NB4 (cell line): ENCODE measurements at regions not wholly inside any gene's neighbourhood (a gene's known extent, or its start where the extent isn't known, plus 50 kb on each side); places are given as distances from the start of the nearest gene placed in this dataset.

Experiments
- DNase-seq: peaks from one replicate; pipeline ENCODE4 v3.0.0; 2010; ENCODE audit warnings: low read depth
- H3K4me3 ChIP-seq: one replicate; pipeline ENCODE4 v1.5.1; 2011; ENCODE audit warnings: mild to moderate bottlenecking, low read depth, low read length, moderate library complexity
- MAX ChIP-seq: IDR thresholded peaks from 2 replicates; pipeline ENCODE4 v1.6.1; 2011; ENCODE audit warnings: low read depth, low read length
- MYC ChIP-seq: IDR thresholded peaks from 2 replicates; pipeline ENCODE4 v1.6.1; 2011; ENCODE audit warnings: low read depth, low read length
- POLR2A ChIP-seq: IDR thresholded peaks from 2 replicates; pipeline ENCODE4 v1.6.1; 2011; ENCODE audit warnings: mild to moderate bottlenecking; ENCODE audit not compliant: insufficient read length; ENCODE audit errors: extremely low read depth
- TF ChIP-seq, protein P1 (sequence below): IDR thresholded peaks from one replicate; pipeline ENCODE4 v1.5.1; 2012; ENCODE audit warnings: low read depth, low read length

DNA sequence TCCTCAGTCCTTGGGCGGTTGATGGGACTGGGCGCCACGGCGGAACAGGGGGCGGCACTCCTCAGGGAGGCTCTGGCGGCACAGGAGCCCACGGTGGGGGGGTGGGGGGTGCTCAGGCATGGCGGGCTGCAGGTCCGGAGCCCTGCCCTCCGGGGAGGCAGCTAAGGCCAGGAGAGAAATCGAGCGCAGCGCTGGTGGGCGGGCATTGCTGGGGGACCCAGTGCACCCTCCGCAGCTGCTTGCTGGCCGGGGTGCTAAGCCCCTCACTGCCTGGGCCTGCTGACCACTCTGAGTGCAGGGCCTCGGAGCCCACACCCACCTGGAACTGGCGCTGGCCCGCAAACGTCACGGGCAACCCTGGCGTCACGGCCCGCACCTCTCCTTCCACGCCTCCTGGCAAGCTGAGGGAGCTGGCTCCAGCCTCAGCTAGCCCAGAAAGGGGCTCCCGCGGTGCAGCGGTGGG, 164.9 kb upstream of the AGA start:
- TF ChIP-seq POLR2A (no peak), MYC (no peak), MAX (no peak)
- TF ChIP-seq, protein P1, sequence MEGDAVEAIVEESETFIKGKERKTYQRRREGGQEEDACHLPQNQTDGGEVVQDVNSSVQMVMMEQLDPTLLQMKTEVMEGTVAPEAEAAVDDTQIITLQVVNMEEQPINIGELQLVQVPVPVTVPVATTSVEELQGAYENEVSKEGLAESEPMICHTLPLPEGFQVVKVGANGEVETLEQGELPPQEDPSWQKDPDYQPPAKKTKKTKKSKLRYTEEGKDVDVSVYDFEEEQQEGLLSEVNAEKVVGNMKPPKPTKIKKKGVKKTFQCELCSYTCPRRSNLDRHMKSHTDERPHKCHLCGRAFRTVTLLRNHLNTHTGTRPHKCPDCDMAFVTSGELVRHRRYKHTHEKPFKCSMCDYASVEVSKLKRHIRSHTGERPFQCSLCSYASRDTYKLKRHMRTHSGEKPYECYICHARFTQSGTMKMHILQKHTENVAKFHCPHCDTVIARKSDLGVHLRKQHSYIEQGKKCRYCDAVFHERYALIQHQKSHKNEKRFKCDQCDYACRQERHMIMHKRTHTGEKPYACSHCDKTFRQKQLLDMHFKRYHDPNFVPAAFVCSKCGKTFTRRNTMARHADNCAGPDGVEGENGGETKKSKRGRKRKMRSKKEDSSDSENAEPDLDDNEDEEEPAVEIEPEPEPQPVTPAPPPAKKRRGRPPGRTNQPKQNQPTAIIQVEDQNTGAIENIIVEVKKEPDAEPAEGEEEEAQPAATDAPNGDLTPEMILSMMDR: no peak
- no peak overlapping the region for H3K4me3 ChIP-seq
- no peak for DNase-seq

- no peak for DNase-seq
- H3K4me3 ChIP-seq: no peak overlapping the region
These were observed 169.9 kb upstream of the AGA start for GRCh38 chr4:177611974-177612664.

DNA sequence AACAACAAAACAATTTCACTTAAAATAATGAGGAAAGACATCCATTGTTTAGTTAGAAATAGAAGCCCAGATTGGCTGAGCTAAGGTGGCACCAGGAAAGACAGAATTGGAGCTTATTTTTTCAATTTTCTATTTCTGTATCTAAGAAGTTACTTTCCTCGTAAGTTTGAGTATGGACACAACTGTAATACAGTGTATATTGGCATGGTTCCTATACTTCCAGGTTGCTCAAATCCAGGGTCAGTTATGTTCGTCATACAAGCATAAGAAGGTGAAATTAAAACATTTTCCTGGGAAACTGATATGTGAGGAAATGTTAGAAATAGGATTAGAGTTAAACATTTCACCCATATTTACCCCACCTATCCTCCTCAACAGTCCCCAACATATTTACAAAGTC, 170.4 kb upstream of the AGA start:
- H3K4me3 ChIP-seq: no peak overlapping the region
- no peak for DNase-seq
- TF ChIP-seq POLR2A (no peak), MAX (no peak), MYC (no peak)
- TF ChIP-seq, protein P1: no peak

More at GRCh38 chr4:177611974-177612664, 169.9 kb upstream of the AGA start:
- TF ChIP-seq, protein P1: no peak
- TF ChIP-seq MYC (no peak), MAX (no peak), POLR2A (no peak)

GRCh38 chr4:177632481-177632880, 190.2 kb upstream of the AGA start:
- H3K4me3 ChIP-seq: no peak overlapping the region
- TF ChIP-seq, protein P1: no peak
- TF ChIP-seq POLR2A (no peak), MAX (no peak), MYC (no peak)
- no peak for DNase-seq

DNA sequence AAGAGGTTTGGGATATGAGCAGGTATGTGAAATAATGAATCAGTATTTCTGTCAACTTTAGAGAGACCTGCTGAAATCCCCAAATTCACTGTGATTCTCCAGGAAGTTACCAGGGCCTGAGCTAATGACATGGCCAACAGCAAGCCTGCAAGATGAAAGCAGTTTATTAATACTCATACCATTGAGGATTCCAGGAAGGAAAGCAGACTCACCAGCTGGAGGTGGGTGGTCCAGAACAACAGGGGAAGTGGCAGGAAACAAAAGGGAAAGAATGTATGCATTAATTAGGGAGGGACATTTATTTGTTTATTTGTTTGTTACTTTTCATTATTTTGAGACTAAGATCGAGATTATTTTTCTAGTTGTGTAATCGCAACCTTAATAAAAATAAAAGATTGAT, 196.6 kb upstream of the AGA start:
- no peak for DNase-seq
- TF ChIP-seq MYC (no peak), POLR2A (no peak), MAX (no peak)
- TF ChIP-seq, protein P1: no peak
- no peak overlapping the region for H3K4me3 ChIP-seq
